ENCODE measurements at regions not wholly inside any gene's neighbourhood (a gene's known extent, or its start where the extent isn't known, plus 50 kb on each side); places are given as distances from the start of the nearest gene placed in this dataset.

DNA sequence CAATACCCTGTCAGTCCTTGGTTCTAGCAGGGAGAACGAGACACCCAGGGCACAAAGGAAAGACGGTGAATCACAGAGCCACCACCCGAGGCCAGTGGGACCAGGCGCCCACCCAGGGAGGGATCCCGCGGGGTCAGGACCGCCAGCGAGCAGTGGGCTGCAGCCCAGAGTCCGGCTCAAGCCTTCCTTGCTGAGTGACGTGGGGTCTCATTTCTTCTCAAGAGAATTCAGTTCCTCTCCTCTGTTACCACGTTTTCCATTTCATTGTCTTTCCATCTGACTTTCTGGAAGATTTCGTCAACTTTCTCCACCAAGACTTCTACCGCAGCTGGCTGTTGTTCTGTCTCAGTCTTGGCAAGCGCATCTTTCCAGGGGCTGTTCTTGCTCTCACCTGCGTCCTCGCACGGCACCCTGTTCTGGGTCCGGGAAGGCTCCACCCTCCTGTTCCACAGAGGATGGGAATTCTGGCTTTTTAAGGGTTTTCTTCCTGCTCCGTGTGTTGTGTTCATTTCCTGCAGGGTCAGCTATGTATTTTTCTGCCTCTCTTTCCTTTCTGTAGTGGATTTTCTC is 248.6 kb downstream of the NDUFA10 start:
- TF ChIP-seq, protein P1, sequence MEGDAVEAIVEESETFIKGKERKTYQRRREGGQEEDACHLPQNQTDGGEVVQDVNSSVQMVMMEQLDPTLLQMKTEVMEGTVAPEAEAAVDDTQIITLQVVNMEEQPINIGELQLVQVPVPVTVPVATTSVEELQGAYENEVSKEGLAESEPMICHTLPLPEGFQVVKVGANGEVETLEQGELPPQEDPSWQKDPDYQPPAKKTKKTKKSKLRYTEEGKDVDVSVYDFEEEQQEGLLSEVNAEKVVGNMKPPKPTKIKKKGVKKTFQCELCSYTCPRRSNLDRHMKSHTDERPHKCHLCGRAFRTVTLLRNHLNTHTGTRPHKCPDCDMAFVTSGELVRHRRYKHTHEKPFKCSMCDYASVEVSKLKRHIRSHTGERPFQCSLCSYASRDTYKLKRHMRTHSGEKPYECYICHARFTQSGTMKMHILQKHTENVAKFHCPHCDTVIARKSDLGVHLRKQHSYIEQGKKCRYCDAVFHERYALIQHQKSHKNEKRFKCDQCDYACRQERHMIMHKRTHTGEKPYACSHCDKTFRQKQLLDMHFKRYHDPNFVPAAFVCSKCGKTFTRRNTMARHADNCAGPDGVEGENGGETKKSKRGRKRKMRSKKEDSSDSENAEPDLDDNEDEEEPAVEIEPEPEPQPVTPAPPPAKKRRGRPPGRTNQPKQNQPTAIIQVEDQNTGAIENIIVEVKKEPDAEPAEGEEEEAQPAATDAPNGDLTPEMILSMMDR (optimal IDR thresholded peaks at IDR 0.05 in 1 of 3, IDR thresholded peaks at IDR 0.05 in 1 of 3, conservative IDR thresholded peaks at IDR 0.05 in 1 of 3; ENCODE audit: extremely low read depth in 1 of 3, insufficient read depth in 2 of 3, low read length in 3 of 3), result no peak
- no peak for TF ChIP-seq EZH2 (IDR thresholded peaks at IDR 0.05; ENCODE audit: low read length)

Data from keratinocyte (primary cell).